HCT116 (cell line): ENCODE measurements at regions not wholly inside any gene's neighbourhood (a gene's known extent, or its start where the extent isn't known, plus 50 kb on each side); places are given as distances from the start of the nearest gene placed in this dataset.

Source experiments
- ATAC-seq: fragments of 200-7000 bp; cut with Tn5 transposase; 2 replicates; pipeline ENCODE4 v1.9.1; 2020; ENCODE audit warnings: mild to moderate bottlenecking, moderate library complexity
- BruUV-seq: library from RNA; stranded (reverse); fragments of 400-500 nt; replicated peaks from 2 replicates; lab custom pipeline; 2021; lab: Mats Ljungman, UMichigan
- CTCF ChIA-PET: fragments of 300-600 bp; sonication (Branson Sonifier 250); formaldehyde crosslinking; loops from one replicate; lab custom pipeline; 2021; ENCODE audit warnings: antibody characterized with exemption; lab: Charles Lee
- POLR2A ChIA-PET: fragments of 300-600, 350-600 bp; sonication (Branson Sonifier 250); formaldehyde crosslinking; loops from one replicate; lab custom pipeline; 2021; ENCODE audit warnings: antibody characterized with exemption; lab: Charles Lee
- RAD21 ChIA-PET, 2 experiments: fragments of 300-600 bp; sonication (Branson Sonifier 250); formaldehyde crosslinking; loops; one replicate each; lab custom pipeline; 2023; ENCODE audit warnings: low total read pairs in 2 of 2; ENCODE audit not compliant: uncharacterized antibody in 2 of 2, unreplicated experiment in 2 of 2, low non-redundant PET in 1 of 2; lab: Charles Lee
- DNase-seq: peaks from one replicate; pipeline ENCODE4 v3.0.0-alpha.2; 2010; ENCODE audit warnings: low read depth, low spot score
- H2AFZ ChIP-seq: fragments of 200-600 bp; shearing (Covaris generic), sonication (generic); 2 replicates; pipeline ENCODE4 v1.6.1; 2017; ENCODE audit warnings: low read depth, mixed run types, mixed read lengths, antibody characterized with exemption, low read length; ENCODE audit not compliant: poor library complexity, severe bottlenecking
- H3K27ac ChIP-seq: 2 replicates; pipeline ENCODE4 v1.5.1; 2012; ENCODE audit warnings: low read depth, low read length
- H3K27me3 ChIP-seq: fragments of 200-600 bp; sonication (generic); 2 replicates; pipeline ENCODE4 v1.6.1; 2016; ENCODE audit warnings: mixed run types, low read length, mixed read lengths; ENCODE audit not compliant: insufficient read depth
- H3K36me3 ChIP-seq, 2 experiments: fragments of 200-500 bp in 1 of 2; fragments of 200-600 bp in 1 of 2; sonication (Bioruptor generic) in 1 of 2; sonication (generic) in 1 of 2; 2 replicates each; pipeline versions ENCODE4 v1.5.1 to v1.6.1; 2014 to 2016; ENCODE audit warnings: low read length in 2 of 2, inconsistent platforms in 1 of 2, mixed read lengths in 1 of 2, mixed run types in 1 of 2; ENCODE audit not compliant: insufficient read depth in 2 of 2, control insufficient read depth in 1 of 2
- H3K4me1 ChIP-seq, 2 experiments: fragments of 200-600 bp in 1 of 2; sonication (generic) in 1 of 2; 2 replicates each; pipeline versions ENCODE4 v1.5.1 to v1.6.1; 2012 to 2017; ENCODE audit warnings: low read length in 2 of 2, inconsistent platforms in 1 of 2, mild to moderate bottlenecking in 1 of 2, mixed read lengths in 1 of 2, mixed run types in 1 of 2, moderate library complexity in 1 of 2; ENCODE audit not compliant: insufficient read depth in 2 of 2, control insufficient read depth in 1 of 2
- H3K4me2 ChIP-seq: fragments of 200-600 bp; sonication (generic); 2 replicates; pipeline ENCODE4 v1.6.1; 2017; ENCODE audit warnings: mixed run types, low read length, mixed read lengths
- H3K4me3 ChIP-seq, 2 experiments: fragments of 200-600 bp in 1 of 2; sonication (generic) in 1 of 2; replicated peaks in 1 of 2; 2 replicates each; pipeline ENCODE4 v1.5.1; 2011 to 2016; ENCODE audit warnings: low read length in 2 of 2, control low read depth in 1 of 2, low read depth in 1 of 2, mild to moderate bottlenecking in 1 of 2, mixed read lengths in 1 of 2, mixed run types in 1 of 2
- H3K79me2 ChIP-seq: fragments of 200-600 bp; sonication (generic); 2 replicates; pipeline ENCODE4 v1.6.1; 2017; ENCODE audit warnings: mild to moderate bottlenecking, mixed run types, low read length, moderate library complexity, mixed read lengths; ENCODE audit not compliant: insufficient read depth
- H3K9ac ChIP-seq: fragments of 200-600 bp; sonication (generic); 2 replicates; pipeline ENCODE4 v1.6.1; 2016; ENCODE audit warnings: low read length, mixed read lengths
- H3K9me2 ChIP-seq: fragments of 200-600 bp; sonication (generic), shearing (Covaris generic); 2 replicates; pipeline ENCODE4 v1.6.1; 2017; ENCODE audit warnings: mixed run types, mild to moderate bottlenecking, moderate library complexity; ENCODE audit not compliant: insufficient read depth
- H3K9me3 ChIP-seq, 2 experiments: fragments of 200-500 bp in 1 of 2; fragments of 200-600 bp in 1 of 2; sonication (Bioruptor generic) in 1 of 2; sonication (generic) in 1 of 2; 2 replicates each; pipeline ENCODE4 v1.6.1; 2014 to 2017; ENCODE audit warnings: low read length in 2 of 2, mixed read lengths in 2 of 2, inconsistent platforms in 1 of 2, low read depth in 1 of 2, mild to moderate bottlenecking in 1 of 2, mixed run types in 1 of 2, moderate library complexity in 1 of 2; ENCODE audit not compliant: control insufficient read depth in 1 of 2, insufficient read depth in 1 of 2
- H4K20me1 ChIP-seq: fragments of 200-600 bp; sonication (generic), shearing (Covaris generic); 2 replicates; pipeline ENCODE4 v1.6.1; 2017; ENCODE audit warnings: mixed run types, mild to moderate bottlenecking, moderate library complexity; ENCODE audit not compliant: insufficient read depth
- CBX3 ChIP-seq: IDR thresholded peaks from 2 replicates; pipeline ENCODE4 v1.6.1; 2012; ENCODE audit warnings: low read depth
- EGR1 ChIP-seq: IDR thresholded peaks from 2 replicates; pipeline ENCODE4 v1.6.1; 2012; ENCODE audit warnings: low read depth
- FOSL1 ChIP-seq: IDR thresholded peaks from 2 replicates; pipeline ENCODE4 v1.6.1; 2012; ENCODE audit warnings: low read depth
- MAX ChIP-seq: IDR thresholded peaks from 2 replicates; pipeline ENCODE4 v1.6.1; 2012
- REST ChIP-seq: IDR thresholded peaks from 2 replicates; pipeline ENCODE4 v1.6.1; 2012; ENCODE audit warnings: low read depth
- SP1 ChIP-seq: IDR thresholded peaks from 2 replicates; pipeline ENCODE4 v1.6.1; 2012; ENCODE audit warnings: low read depth
- SRF ChIP-seq: IDR thresholded peaks from 2 replicates; pipeline ENCODE4 v1.6.1; 2012; ENCODE audit warnings: low read depth
- TCF7L2 ChIP-seq: IDR thresholded peaks from 2 replicates; pipeline ENCODE4 v1.7.0; 2011; ENCODE audit warnings: borderline replicate concordance, inconsistent platforms; ENCODE audit not compliant: insufficient read depth, insufficient read length; ENCODE audit errors: extremely low read depth
- ZBTB33 ChIP-seq: IDR thresholded peaks from 2 replicates; pipeline ENCODE4 v1.6.1; 2011; ENCODE audit warnings: mild to moderate bottlenecking, low read length, moderate library complexity; ENCODE audit not compliant: insufficient replicate concordance; ENCODE audit errors: extremely low read depth
- ZFX ChIP-seq: fragments of 450-650 bp; IDR thresholded peaks from 2 replicates; pipeline ENCODE4 v1.6.1; 2017
- intact Hi-C: fragments of 100-400 bp; cut with micrococcal nuclease; formaldehyde crosslinking; loops from 2 replicates; pipeline ENCODE4 v1.10.0; 2022

- CTCF ChIA-PET: no interaction called here
- H3K27ac ChIP-seq: no peak overlapping the region
Observed at GRCh38 chr4:186852964-186853391, 129.3 kb upstream of the FAT1 start.

More at GRCh38 chr4:186852964-186853391, 129.3 kb upstream of the FAT1 start:
- no peak overlapping the region for H3K4me3 ChIP-seq
- H4K20me1 ChIP-seq: no peaks in the 10 kb centered on the region
- H3K9me2 ChIP-seq: no peaks in the 10 kb centered on the region
- peaks cover 10% of the 10 kb centered on the region; the same call in 1 of the 2 replicates for H3K79me2 ChIP-seq
- POLR2A ChIA-PET: no interaction called here
- TF ChIP-seq EGR1 (no peak), TCF7L2 (no peak), CBX3 (no peak), ZBTB33 (no peak), SRF (no peak), MAX (no peak), REST (no peak), FOSL1 (no peak), ZFX (no peak), SP1 (no peak)
- TF ChIP-seq, all 23 proteins: peak for 0
- Histone ChIP-seq H3K4me1 (peaks cover 8 to 41% of the 10 kb centered on the region in 2 experiments; a peak in 3 of 4 replicates), H3K9ac (no peak overlapping the region), H2AFZ (no peak overlapping the region), H3K36me3 (peaks cover 0 to 5% of the 10 kb centered on the region in 2 experiments; a peak in 2 of 4 replicates), H3K27me3 (no peaks in the 10 kb centered on the region), H3K9me3 (peaks cover 0 to 3% of the 10 kb centered on the region in 2 experiments; a peak in 1 of 4 replicates), H3K4me2 (no peak overlapping the region; the same call in 1 of the 2 replicates)
- RAD21 ChIA-PET: no interaction called here
- BruUV-seq: no TSS peak
- intact Hi-C loops: no loop called here
- DNase-seq (no peak), ATAC-seq (no peak)
